T-helper 1 cell treated with Interleukin-12 subunit alpha and Interleukin-12 subunit beta and Interleukin-4 antibody, amounts not matched to agents 30 μg/mL and 1 μg/mL, for 36 hours (primary cell): ENCODE measurements at regions not wholly inside any gene's neighbourhood (a gene's known extent, or its start where the extent isn't known, plus 50 kb on each side); places are given as distances from the start of the nearest gene placed in this dataset.

Source experiments
- H3K27ac Mint-ChIP-seq: one replicate; pipeline ENCODE4 v1.8.0; 2021; ENCODE audit warnings: mild to moderate bottlenecking, mixed read lengths
- H3K27me3 Mint-ChIP-seq: one replicate; pipeline ENCODE4 v1.8.0; 2021; ENCODE audit warnings: low read depth, mixed read lengths
- H3K36me3 Mint-ChIP-seq: one replicate; pipeline ENCODE4 v1.8.0; 2021; ENCODE audit warnings: low read depth, mixed read lengths
- H3K4me1 Mint-ChIP-seq: one replicate; pipeline ENCODE4 v1.8.0; 2021; ENCODE audit warnings: low read depth, mixed read lengths
- H3K4me3 Mint-ChIP-seq: one replicate; pipeline ENCODE4 v1.8.0; 2021; ENCODE audit warnings: mild to moderate bottlenecking, moderate library complexity, mixed read lengths
- H3K9me3 Mint-ChIP-seq: one replicate; pipeline ENCODE4 v1.8.0; 2021; ENCODE audit warnings: mixed read lengths

- Mint-ChIP-seq H3K27ac (no peak overlapping the region), H3K27me3 (no peaks in the 10 kb centered on the region), H3K4me1 (peaks cover 34% of the 10 kb centered on the region), H3K9me3 (peaks cover 5% of the 10 kb centered on the region), H3K36me3 (no peaks in the 10 kb centered on the region), H3K4me3 (no peak overlapping the region)
Observed at GRCh38 chr14:61618448-61618847, 76.9 kb upstream of the HIF1A start.

DNA sequence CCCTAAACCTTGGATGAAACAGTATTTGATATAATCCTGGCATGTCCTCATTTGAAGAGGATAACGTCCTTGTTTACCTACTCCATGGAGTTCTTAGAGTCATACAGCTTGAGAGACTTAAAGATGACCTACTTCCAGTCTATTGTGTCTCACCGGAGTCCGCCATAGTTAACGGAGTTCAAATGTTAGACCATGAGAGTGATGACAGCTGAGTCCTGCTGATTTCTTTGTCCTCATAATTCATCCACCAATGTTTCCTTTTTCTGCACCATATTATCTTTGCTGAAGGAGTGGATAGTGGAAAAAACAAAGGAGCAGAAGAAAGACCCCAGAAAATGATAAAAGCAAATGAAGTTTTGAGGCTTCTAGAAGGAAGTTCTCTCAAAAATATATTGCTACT lies 75.8 kb upstream of the HIF1A start:
- H3K9me3 Mint-ChIP-seq: peaks cover 5% of the 10 kb centered on the region
- no peaks in the 10 kb centered on the region for H3K27me3 Mint-ChIP-seq
- no peak overlapping the region for H3K27ac Mint-ChIP-seq
- peaks cover 34% of the 10 kb centered on the region for H3K4me1 Mint-ChIP-seq
- no peak overlapping the region for H3K4me3 Mint-ChIP-seq
- H3K36me3 Mint-ChIP-seq: no peaks in the 10 kb centered on the region

- Mint-ChIP-seq H3K36me3 (no peaks in the 10 kb centered on the region), H3K27ac (peak overlapping the region; percentile 14), H3K4me3 (no peak overlapping the region), H3K9me3 (peaks cover 5% of the 10 kb centered on the region), H3K4me1 (peaks cover 38% of the 10 kb centered on the region), H3K27me3 (no peaks in the 10 kb centered on the region)
Observed at GRCh38 chr14:61620130-61620946, 75.0 kb upstream of the HIF1A start.

DNA sequence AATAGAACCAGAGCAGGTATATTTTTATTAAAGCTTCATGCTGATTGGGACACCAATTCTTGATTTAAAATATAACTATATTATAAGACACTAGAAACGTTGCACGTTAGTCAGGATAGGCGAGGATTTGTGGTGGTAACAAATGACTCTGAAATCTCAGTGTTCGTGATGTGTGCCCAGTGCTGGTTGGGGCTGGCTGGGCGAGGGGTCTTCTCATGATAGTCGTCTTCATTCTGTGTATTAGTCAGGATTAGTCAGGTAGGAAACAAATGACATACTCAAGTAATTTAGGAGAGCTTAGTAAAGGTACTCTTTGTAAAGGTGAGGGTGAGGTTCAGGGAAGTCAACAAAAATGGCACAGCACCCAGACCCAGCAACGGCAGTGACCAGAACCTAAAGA lies 73.9 kb upstream of the HIF1A start:
- no peaks in the 10 kb centered on the region for H3K27me3 Mint-ChIP-seq
- peaks cover 5% of the 10 kb centered on the region for H3K9me3 Mint-ChIP-seq
- no peaks in the 10 kb centered on the region for H3K36me3 Mint-ChIP-seq
- H3K4me3 Mint-ChIP-seq: peak overlapping the region; percentile 9
- H3K4me1 Mint-ChIP-seq: peaks cover 38% of the 10 kb centered on the region
- H3K27ac Mint-ChIP-seq: no peak overlapping the region

DNA sequence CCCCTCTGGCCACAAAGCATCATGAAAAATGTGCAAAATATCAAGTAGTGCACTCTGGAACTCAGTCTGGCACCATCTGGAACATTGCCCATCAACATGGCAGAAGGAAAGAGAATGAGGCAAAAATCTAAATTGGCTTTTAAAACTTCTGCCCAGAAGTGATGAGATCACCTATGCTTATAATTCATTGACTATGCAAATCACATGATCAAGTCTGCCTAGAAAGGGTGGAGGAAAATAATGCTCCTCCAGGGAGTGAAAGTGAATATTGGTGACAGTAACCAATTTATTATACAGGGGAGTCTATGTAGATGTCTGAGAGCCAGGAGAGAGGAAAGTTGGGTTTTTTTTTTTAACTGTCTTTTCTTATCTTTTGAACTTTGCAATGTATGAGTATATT lies 73.3 kb upstream of the HIF1A start:
- Mint-ChIP-seq H3K27me3 (no peaks in the 10 kb centered on the region), H3K4me3 (no peak overlapping the region), H3K4me1 (peaks cover 34% of the 10 kb centered on the region), H3K27ac (no peak overlapping the region), H3K36me3 (no peaks in the 10 kb centered on the region), H3K9me3 (peaks cover 5% of the 10 kb centered on the region)

DNA sequence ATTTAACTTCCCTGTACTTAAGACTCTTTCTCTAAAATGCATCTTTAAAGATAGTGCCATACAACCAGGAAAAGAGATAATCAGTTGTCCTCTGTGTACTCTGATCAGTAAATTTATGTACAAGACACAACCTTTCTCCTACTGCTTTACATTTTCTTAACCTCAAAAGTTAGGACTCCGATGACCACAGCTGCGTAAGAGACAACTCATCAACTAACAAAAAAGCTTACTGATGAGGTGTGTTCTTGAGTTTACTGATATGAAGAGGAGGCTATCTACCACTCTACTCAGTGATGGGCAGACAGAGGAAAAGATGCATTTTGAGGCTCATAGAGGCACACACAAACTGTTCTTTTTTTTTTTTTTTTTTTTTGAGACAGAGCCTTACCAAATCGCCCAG lies 71.4 kb upstream of the HIF1A start:
- peaks cover under 1% of the 10 kb centered on the region for H3K9me3 Mint-ChIP-seq
- peaks cover 26% of the 10 kb centered on the region for H3K4me1 Mint-ChIP-seq
- no peaks in the 10 kb centered on the region for H3K27me3 Mint-ChIP-seq
- H3K36me3 Mint-ChIP-seq: no peaks in the 10 kb centered on the region
- no peak overlapping the region for H3K27ac Mint-ChIP-seq
- H3K4me3 Mint-ChIP-seq: no peak overlapping the region

- Mint-ChIP-seq H3K27me3 (no peaks in the 10 kb centered on the region), H3K36me3 (peaks cover 3% of the 10 kb centered on the region), H3K27ac (no peak overlapping the region), H3K4me1 (peaks cover 21% of the 10 kb centered on the region), H3K4me3 (no peak overlapping the region), H3K9me3 (no peaks in the 10 kb centered on the region)
Observed at GRCh38 chr14:61625165-61625564, 70.1 kb upstream of the HIF1A start.

DNA sequence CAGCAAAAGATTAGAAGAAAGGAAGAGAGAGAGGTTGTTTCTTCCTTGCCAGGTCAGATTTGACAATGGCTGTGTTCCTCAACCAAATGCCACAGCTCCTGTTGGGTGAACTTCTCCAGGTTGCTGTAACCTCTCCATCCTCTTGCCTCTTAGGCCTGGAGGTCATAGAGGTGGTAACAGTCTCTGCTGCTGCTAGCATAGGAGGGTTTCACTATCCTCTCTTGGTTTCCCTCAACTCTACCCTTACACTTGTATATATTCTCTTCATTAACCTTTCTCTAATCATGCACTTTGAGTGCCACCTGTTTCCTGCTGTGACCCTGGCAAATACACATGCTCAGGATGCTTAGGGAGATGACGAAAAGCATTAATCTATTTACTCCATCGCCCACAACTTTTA lies 67.7 kb upstream of the HIF1A start:
- H3K36me3 Mint-ChIP-seq: peaks cover 3% of the 10 kb centered on the region
- peaks cover 4% of the 10 kb centered on the region for H3K4me1 Mint-ChIP-seq
- H3K4me3 Mint-ChIP-seq: no peak overlapping the region
- no peaks in the 10 kb centered on the region for H3K27me3 Mint-ChIP-seq
- no peak overlapping the region for H3K27ac Mint-ChIP-seq
- H3K9me3 Mint-ChIP-seq: no peaks in the 10 kb centered on the region

DNA sequence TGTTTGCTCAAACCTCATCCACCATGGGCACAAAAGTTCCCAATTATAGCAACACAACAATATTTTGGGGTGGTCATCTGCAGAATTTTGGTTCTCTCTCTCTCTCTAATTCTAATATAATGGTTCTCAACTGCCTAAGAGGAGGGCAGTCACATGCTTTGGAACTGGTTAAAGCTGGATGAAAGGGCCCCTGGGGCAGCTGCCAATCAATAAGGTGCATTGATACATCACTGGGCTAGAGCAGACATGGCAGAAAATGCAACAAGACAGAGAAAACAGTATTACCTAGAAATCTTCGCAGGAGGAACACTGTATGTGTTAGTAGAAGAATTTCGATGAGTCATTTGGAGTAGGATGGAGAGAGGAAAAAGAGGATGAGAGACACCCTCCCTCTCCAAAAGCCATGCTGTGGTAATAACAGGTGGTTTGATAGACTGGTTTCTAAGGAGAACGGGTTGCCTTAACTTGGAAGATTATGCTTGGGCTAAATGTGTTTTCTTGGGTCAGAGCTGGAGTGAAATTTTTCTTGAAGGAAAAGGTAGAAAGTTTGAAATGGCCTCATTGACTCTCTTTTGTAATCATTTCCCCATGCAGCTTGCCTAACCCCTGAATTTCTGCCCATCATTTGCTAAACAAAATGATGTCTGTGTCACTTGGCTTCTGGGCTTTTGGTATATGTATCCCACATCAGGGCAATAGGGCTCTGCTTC lies 67.1 kb upstream of the HIF1A start:
- H3K4me1 Mint-ChIP-seq: peaks cover 4% of the 10 kb centered on the region
- no peak overlapping the region for H3K4me3 Mint-ChIP-seq
- H3K36me3 Mint-ChIP-seq: peaks cover 3% of the 10 kb centered on the region
- H3K27me3 Mint-ChIP-seq: no peaks in the 10 kb centered on the region
- H3K27ac Mint-ChIP-seq: no peak overlapping the region
- no peaks in the 10 kb centered on the region for H3K9me3 Mint-ChIP-seq

GRCh38 chr14:61630399-61631044 lies 64.8 kb upstream of the HIF1A start:
- Mint-ChIP-seq H3K36me3 (peaks cover 3% of the 10 kb centered on the region), H3K9me3 (no peaks in the 10 kb centered on the region), H3K27ac (no peak overlapping the region), H3K4me3 (no peak overlapping the region), H3K4me1 (no peaks in the 10 kb centered on the region), H3K27me3 (no peaks in the 10 kb centered on the region)

DNA sequence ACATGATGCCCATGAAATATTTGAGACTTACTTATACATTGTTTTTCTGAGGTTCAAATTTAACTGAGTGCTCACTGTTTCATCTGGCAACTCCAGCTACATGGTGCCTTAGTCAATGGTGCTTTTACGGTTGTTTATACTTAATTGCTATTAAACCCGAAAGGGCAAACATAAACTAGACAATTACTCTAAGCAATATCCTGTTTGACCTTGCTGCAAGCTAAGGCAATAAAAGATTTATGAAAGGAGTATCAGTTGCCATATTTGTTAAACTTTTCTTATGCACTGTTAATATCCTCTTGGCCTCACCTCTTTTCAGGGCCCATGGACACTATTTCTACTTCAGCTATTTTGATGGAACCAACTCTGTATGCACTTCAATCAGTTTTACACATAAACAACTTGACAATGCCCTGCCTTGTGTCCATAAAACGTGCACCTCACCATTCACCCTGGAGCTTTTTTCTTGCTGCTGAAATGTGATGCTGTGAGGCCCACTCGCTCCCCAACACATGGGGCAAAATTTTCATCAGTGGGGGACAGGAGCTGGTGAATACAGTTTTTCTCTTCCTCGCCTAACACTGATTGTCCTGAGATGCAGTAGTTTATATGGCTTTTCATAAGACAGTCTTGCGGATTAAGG lies 64.1 kb upstream of the HIF1A start:
- no peaks in the 10 kb centered on the region for H3K9me3 Mint-ChIP-seq
- no peak overlapping the region for H3K4me3 Mint-ChIP-seq
- no peaks in the 10 kb centered on the region for H3K27me3 Mint-ChIP-seq
- peaks cover 3% of the 10 kb centered on the region for H3K4me1 Mint-ChIP-seq
- no peak overlapping the region for H3K27ac Mint-ChIP-seq
- peaks cover 3% of the 10 kb centered on the region for H3K36me3 Mint-ChIP-seq

GRCh38 chr14:61632401-61632800 lies 62.9 kb upstream of the HIF1A start:
- no peak overlapping the region for H3K4me3 Mint-ChIP-seq
- H3K4me1 Mint-ChIP-seq: peaks cover 5% of the 10 kb centered on the region
- H3K27ac Mint-ChIP-seq: no peak overlapping the region
- H3K36me3 Mint-ChIP-seq: peaks cover 3% of the 10 kb centered on the region
- no peaks in the 10 kb centered on the region for H3K27me3 Mint-ChIP-seq
- no peaks in the 10 kb centered on the region for H3K9me3 Mint-ChIP-seq

DNA sequence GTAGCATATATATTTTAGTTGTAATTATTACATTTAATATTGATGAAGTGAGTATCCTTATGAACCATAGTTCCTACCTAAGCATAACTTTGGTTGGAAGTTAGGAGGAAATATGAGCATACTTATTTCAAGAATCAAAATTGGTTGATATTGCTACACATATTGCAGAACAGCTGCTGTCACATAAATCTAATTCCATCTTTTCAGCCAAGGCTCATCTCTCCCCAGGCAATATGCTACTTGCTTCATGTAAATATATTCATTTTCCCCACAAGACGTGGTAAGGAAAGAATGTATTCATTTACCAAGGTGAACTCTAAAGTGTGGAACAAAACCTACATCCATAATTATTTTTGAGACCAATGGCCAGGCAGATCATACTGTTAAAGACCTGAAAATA lies 62.5 kb upstream of the HIF1A start:
- H3K27me3 Mint-ChIP-seq: no peaks in the 10 kb centered on the region
- H3K27ac Mint-ChIP-seq: no peak overlapping the region
- H3K36me3 Mint-ChIP-seq: peaks cover 3% of the 10 kb centered on the region
- H3K4me1 Mint-ChIP-seq: peaks cover 5% of the 10 kb centered on the region
- H3K4me3 Mint-ChIP-seq: no peak overlapping the region
- no peaks in the 10 kb centered on the region for H3K9me3 Mint-ChIP-seq

- Mint-ChIP-seq H3K27ac (no peak overlapping the region), H3K4me3 (no peak overlapping the region), H3K36me3 (no peaks in the 10 kb centered on the region), H3K27me3 (no peaks in the 10 kb centered on the region), H3K4me1 (peaks cover 11% of the 10 kb centered on the region), H3K9me3 (no peaks in the 10 kb centered on the region)
Observed at GRCh38 chr14:61636291-61636690, 59.0 kb upstream of the HIF1A start.
